Upper lobe of left lung (tissue), 4 donors: ENCODE measurements at regions not wholly inside any gene's neighbourhood (a gene's known extent, or its start where the extent isn't known, plus 50 kb on each side); places are given as distances from the start of the nearest gene placed in this dataset.
"Not testable (repeated sequence)": the region's sequence is repeated elsewhere in the genome, so short reads cannot be mapped to it uniquely, and the experiment has no call there.

Experiments used
- CTCF ChIP-seq, 6 experiments: fragments of 450-650 bp in 4 of 6; fragments of 200-600 bp in 2 of 6; sonication (generic) in 2 of 6; IDR thresholded peaks; one replicate each; pipeline ENCODE4 v1.5.1; 2016 to 2019; ENCODE audit warnings: antibody characterized with exemption in 6 of 6
- EP300 ChIP-seq, 4 donors: sonication (generic); formaldehyde crosslinking; IDR thresholded peaks; one replicate each; pipeline ENCODE4 v1.5.1; 2017; ENCODE audit warnings: antibody characterized with exemption in 4 of 4, control low read depth in 2 of 4
- POLR2AphosphoS5 ChIP-seq, 2 donors: sonication (generic); formaldehyde crosslinking; IDR thresholded peaks; one replicate each; pipeline ENCODE4 v1.5.1; 2017; ENCODE audit warnings: antibody characterized with exemption in 2 of 2

DNA sequence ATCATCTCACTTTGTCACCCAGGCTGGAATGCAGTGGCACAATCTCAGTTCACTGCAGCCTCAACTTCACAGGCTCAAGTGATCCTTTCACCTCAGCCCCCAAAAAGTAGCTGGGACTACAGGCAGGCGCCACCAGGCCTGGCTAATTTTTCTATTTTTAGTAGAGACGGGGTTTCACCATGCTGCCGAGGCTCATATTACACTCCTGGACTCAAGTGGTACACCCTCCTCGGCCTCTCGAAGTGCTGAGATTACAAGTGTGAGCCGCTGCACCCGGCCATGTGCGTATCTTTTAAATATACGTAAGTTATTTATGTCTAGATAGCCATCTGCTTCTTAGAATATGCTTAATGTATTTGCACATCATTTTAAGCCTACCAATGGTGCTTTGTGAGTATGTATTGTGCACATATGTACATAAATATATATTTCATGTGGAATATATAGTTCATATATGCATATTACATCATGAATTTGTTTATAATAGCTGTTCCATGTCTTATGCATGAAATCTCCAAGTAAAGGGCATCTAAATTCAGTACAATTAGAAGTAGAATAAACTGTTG, 184.4 kb downstream of the ANKRD36B start:
- TF ChIP-seq POLR2AphosphoS5, CTCF, EP300 (IDR thresholded peaks at IDR 0.05): not testable (repeated sequence)
